ENCODE measurements at regions not wholly inside any gene's neighbourhood (a gene's known extent, or its start where the extent isn't known, plus 50 kb on each side); places are given as distances from the start of the nearest gene placed in this dataset.

GRCh38 chr5:126052120-126052519, 371.1 kb upstream of the GRAMD2B start:
- Mint-ChIP-seq H3K9me3 (peaks cover 3% of the 10 kb centered on the region), H3K4me3 (no peak overlapping the region), H3K27ac (no peak overlapping the region), H3K27me3 (ENCODE audit: low read depth) (peaks cover 13% of the 10 kb centered on the region), H3K36me3 (no peaks in the 10 kb centered on the region), H3K4me1 (peaks cover 33% of the 10 kb centered on the region)
- TF ChIP-seq, protein P1, sequence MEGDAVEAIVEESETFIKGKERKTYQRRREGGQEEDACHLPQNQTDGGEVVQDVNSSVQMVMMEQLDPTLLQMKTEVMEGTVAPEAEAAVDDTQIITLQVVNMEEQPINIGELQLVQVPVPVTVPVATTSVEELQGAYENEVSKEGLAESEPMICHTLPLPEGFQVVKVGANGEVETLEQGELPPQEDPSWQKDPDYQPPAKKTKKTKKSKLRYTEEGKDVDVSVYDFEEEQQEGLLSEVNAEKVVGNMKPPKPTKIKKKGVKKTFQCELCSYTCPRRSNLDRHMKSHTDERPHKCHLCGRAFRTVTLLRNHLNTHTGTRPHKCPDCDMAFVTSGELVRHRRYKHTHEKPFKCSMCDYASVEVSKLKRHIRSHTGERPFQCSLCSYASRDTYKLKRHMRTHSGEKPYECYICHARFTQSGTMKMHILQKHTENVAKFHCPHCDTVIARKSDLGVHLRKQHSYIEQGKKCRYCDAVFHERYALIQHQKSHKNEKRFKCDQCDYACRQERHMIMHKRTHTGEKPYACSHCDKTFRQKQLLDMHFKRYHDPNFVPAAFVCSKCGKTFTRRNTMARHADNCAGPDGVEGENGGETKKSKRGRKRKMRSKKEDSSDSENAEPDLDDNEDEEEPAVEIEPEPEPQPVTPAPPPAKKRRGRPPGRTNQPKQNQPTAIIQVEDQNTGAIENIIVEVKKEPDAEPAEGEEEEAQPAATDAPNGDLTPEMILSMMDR (IDR thresholded peaks at IDR 0.05; ENCODE audit: unreplicated experiment), result no peak
- DNase-seq (ENCODE audit: low spot score in 2 of 2, unreplicated experiment in 2 of 2), result no peak

GRCh38 chr5:126052791-126053190, 370.4 kb upstream of the GRAMD2B start:
- Mint-ChIP-seq H3K27me3 (ENCODE audit: low read depth) (peaks cover 13% of the 10 kb centered on the region), H3K36me3 (no peaks in the 10 kb centered on the region), H3K4me3 (no peak overlapping the region), H3K27ac (no peak overlapping the region), H3K4me1 (peaks cover 30% of the 10 kb centered on the region), H3K9me3 (peaks cover 3% of the 10 kb centered on the region)
- no peak for DNase-seq (ENCODE audit: low spot score in 2 of 2, unreplicated experiment in 2 of 2)
- TF ChIP-seq, protein P1 (IDR thresholded peaks at IDR 0.05; ENCODE audit: unreplicated experiment), result no peak

DNA sequence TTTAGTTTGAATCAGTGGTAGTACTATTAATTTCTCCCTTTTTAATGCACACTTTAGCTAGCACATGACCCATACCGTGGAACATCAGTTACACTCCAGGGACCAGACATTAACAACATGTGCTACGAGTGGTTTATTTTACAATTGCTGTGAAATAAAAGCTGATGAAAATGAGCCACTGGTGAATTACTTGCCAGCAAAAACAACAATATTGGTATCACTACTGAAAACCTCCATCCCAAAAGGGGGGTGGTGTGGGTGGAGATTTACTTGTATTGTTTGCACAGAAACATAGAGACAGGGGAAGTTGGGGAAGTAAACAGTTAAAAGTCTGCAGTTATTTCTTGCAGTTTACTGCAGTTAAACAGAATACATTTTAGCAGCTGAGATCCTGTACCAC, 369.6 kb upstream of the GRAMD2B start:
- H3K27ac Mint-ChIP-seq, result no peak overlapping the region
- no peaks in the 10 kb centered on the region for H3K36me3 Mint-ChIP-seq
- H3K4me3 Mint-ChIP-seq, result no peak overlapping the region
- DNase-seq (ENCODE audit: low spot score in 2 of 2, unreplicated experiment in 2 of 2), result no peak
- TF ChIP-seq, protein P1 (IDR thresholded peaks at IDR 0.05; ENCODE audit: unreplicated experiment), result no peak
- H3K9me3 Mint-ChIP-seq, result peaks cover 5% of the 10 kb centered on the region
- peaks cover 13% of the 10 kb centered on the region for H3K27me3 Mint-ChIP-seq (ENCODE audit: low read depth)
- H3K4me1 Mint-ChIP-seq, result peaks cover 28% of the 10 kb centered on the region

DNA sequence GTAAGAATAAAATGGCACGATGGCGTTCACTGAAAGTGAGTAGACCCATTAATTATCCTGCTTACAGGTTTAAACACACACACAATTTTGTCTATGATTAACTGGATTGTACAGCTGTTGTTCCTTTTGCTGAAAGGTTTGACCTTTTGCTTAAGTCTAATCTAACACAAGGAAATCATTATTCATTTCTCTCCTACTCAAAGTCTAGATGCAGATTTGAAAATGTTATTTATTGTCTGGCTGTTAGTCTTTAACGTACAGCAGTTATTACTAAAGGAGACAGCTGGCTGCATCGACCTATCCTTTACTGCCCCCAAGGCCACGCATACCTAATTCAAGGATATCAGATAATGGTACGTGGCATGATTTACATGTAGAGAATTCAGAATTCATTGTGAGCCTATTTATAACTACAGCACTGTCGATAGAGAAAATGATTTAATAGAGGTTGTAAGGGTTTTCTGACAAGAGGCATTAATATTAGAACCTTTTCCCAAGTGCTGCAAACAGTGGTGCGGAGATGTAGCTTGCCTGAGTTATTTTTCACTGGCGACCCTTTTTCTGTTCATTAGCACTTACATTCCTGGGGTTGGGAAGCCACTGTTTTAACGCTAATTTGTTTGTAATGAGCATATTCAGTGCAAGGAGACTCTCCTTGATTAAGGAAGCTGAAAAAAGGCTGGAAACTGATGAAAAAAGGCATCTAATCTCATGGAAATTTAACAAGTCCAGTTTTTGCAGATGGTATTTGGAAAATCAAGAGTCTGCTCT, 368.4 kb upstream of the GRAMD2B start:
- H3K9me3 Mint-ChIP-seq, result peaks cover 8% of the 10 kb centered on the region
- no peak overlapping the region for H3K27ac Mint-ChIP-seq
- no peaks in the 10 kb centered on the region for H3K36me3 Mint-ChIP-seq
- peaks cover 18% of the 10 kb centered on the region for H3K27me3 Mint-ChIP-seq (ENCODE audit: low read depth)
- H3K4me1 Mint-ChIP-seq, result peaks cover 27% of the 10 kb centered on the region
- TF ChIP-seq, protein P1 (IDR thresholded peaks at IDR 0.05; ENCODE audit: unreplicated experiment), result no peak
- DNase-seq (ENCODE audit: low spot score in 2 of 2, unreplicated experiment in 2 of 2), result no peak
- no peak overlapping the region for H3K4me3 Mint-ChIP-seq

DNA sequence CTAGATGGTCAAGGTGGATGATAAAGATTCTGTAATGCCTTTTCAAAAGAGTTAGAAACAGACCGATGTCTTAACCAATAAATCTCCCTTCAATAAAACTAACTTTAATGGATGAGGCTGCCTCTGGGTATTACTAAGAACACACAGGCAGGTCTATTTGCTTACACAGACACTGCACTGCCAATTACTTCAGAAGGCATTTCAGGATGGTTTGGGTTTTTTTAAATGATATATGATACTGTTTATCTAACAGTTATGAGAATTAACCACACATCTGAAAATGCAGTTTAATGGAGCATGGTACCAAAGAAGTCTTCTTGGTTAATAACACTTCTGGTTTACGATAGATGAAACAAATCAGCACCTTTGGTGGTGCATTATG, 367.9 kb upstream of the GRAMD2B start:
- Mint-ChIP-seq H3K9me3 (peaks cover 8% of the 10 kb centered on the region), H3K4me3 (no peak overlapping the region), H3K4me1 (peaks cover 27% of the 10 kb centered on the region), H3K36me3 (no peaks in the 10 kb centered on the region), H3K27ac (no peak overlapping the region), H3K27me3 (ENCODE audit: low read depth) (peaks cover 18% of the 10 kb centered on the region)
- no peak for DNase-seq (ENCODE audit: low spot score in 2 of 2, unreplicated experiment in 2 of 2)
- TF ChIP-seq, protein P1 (IDR thresholded peaks at IDR 0.05; ENCODE audit: unreplicated experiment), result no peak
